HG02642 (cell line): ENCODE measurements at regions not wholly inside any gene's neighbourhood (a gene's known extent, or its start where the extent isn't known, plus 50 kb on each side); places are given as distances from the start of the nearest gene placed in this dataset.

Experiments used
- ATAC-seq: cut with Tn5 transposase; IDR thresholded peaks from one replicate; pipeline ENCODE4 v1.9.1; 2021; ENCODE audit warnings: mild to moderate bottlenecking; ENCODE audit not compliant: unreplicated experiment, poor library complexity

- peak; percentile 74 for ATAC-seq
These were observed 64.2 kb downstream of the LLPH start for GRCh38 chr12:66066137-66066928.

GRCh38 chr12:66065641-66066136 lies 64.9 kb downstream of the LLPH start:
- no peak for ATAC-seq

- no peak for ATAC-seq
These were observed 65.4 kb downstream of the LLPH start for GRCh38 chr12:66065150-66065549.

GRCh38 chr12:66063916-66064315 lies 66.6 kb downstream of the LLPH start:
- no peak for ATAC-seq

- ATAC-seq, result no peak
These were observed 68.3 kb downstream of the LLPH start for GRCh38 chr12:66062290-66062625.

GRCh38 chr12:66061557-66062289 lies 68.8 kb downstream of the LLPH start:
- ATAC-seq, result no peak

- ATAC-seq, result no peak
These were observed 69.5 kb downstream of the LLPH start for GRCh38 chr12:66061076-66061475.

- no peak for ATAC-seq
These were observed 70.2 kb downstream of the LLPH start for GRCh38 chr12:66060163-66060907.

- no peak for ATAC-seq
These were observed 70.9 kb downstream of the LLPH start for GRCh38 chr12:66059666-66060065.

GRCh38 chr12:66058554-66058953 lies 72.0 kb downstream of the LLPH start:
- no peak for ATAC-seq

GRCh38 chr12:66055837-66056319 lies 74.7 kb downstream of the LLPH start:
- ATAC-seq, result peak; percentile 90

- ATAC-seq, result no peak
These were observed 77.4 kb downstream of the LLPH start for GRCh38 chr12:66052988-66053615.

GRCh38 chr12:66051361-66051760 lies 79.2 kb downstream of the LLPH start:
- no peak for ATAC-seq

GRCh38 chr12:66050610-66051009 lies 79.9 kb downstream of the LLPH start:
- ATAC-seq, result peak; percentile 59

GRCh38 chr12:66050283-66050576 lies 80.3 kb downstream of the LLPH start:
- no peak for ATAC-seq

- no peak for ATAC-seq
These were observed 80.8 kb downstream of the LLPH start for GRCh38 chr12:66049538-66050282.

- ATAC-seq, result no peak
These were observed 81.6 kb downstream of the LLPH start for GRCh38 chr12:66048835-66049537.

GRCh38 chr12:66048218-66048834 lies 82.2 kb downstream of the LLPH start:
- ATAC-seq, result no peak
